ENCODE measurements at regions not wholly inside any gene's neighbourhood (a gene's known extent, or its start where the extent isn't known, plus 50 kb on each side); places are given as distances from the start of the nearest gene placed in this dataset.

GRCh38 chr12:124111006-124111405, 138.0 kb downstream of the ZNF664 start:
- no peak for TF ChIP-seq CTCF (IDR thresholded peaks at IDR 0.05)
- TF ChIP-seq POLR2A (IDR thresholded peaks at IDR 0.05) = no peak
